ENCODE measurements at regions not wholly inside any gene's neighbourhood (a gene's known extent, or its start where the extent isn't known, plus 50 kb on each side); places are given as distances from the start of the nearest gene placed in this dataset.
"Not testable (repeated sequence)": the region's sequence is repeated elsewhere in the genome, so short reads cannot be mapped to it uniquely, and the experiment has no call there.

- DNase-seq (ENCODE audit: low read depth) = no peak
These were observed 142.6 kb upstream of the NCOR2 start for GRCh38 chr12:124709722-124710687.

GRCh38 chr12:124707316-124707715, 139.9 kb upstream of the NCOR2 start:
- DNase-seq (ENCODE audit: low read depth) = no peak
- no peak overlapping the region for H3K4me3 ChIP-seq (ENCODE audit: low read depth, low read length)

More at GRCh38 chr12:124709722-124710687, 142.6 kb upstream of the NCOR2 start:
- no peak overlapping the region for H3K4me3 ChIP-seq (ENCODE audit: low read depth, low read length)

GRCh38 chr12:124706363-124706762, 139.0 kb upstream of the NCOR2 start:
- no peak for DNase-seq (ENCODE audit: low read depth)
- no peak overlapping the region for H3K4me3 ChIP-seq (ENCODE audit: low read depth, low read length)

- DNase-seq (ENCODE audit: low read depth) = no peak
- H3K4me3 ChIP-seq (ENCODE audit: low read depth, low read length) = no peak overlapping the region
These were observed 138.2 kb upstream of the NCOR2 start for GRCh38 chr12:124705545-124706138.

GRCh38 chr12:124704619-124705018, 137.2 kb upstream of the NCOR2 start:
- DNase-seq (ENCODE audit: low read depth) = no peak
- H3K4me3 ChIP-seq (ENCODE audit: low read depth, low read length) = no peak overlapping the region

GRCh38 chr12:124703856-124704255, 136.4 kb upstream of the NCOR2 start:
- no peak for DNase-seq (ENCODE audit: low read depth)
- H3K4me3 ChIP-seq (ENCODE audit: low read depth, low read length) = no peak overlapping the region

- no peak overlapping the region for H3K4me3 ChIP-seq (ENCODE audit: low read depth, low read length)
- no peak for DNase-seq (ENCODE audit: low read depth)
These were observed 135.3 kb upstream of the NCOR2 start for GRCh38 chr12:124702736-124703135.

- no peak overlapping the region for H3K4me3 ChIP-seq (ENCODE audit: low read depth, low read length)
- DNase-seq (ENCODE audit: low read depth) = no peak
These were observed 133.6 kb upstream of the NCOR2 start for GRCh38 chr12:124700810-124701592.

- no peak for DNase-seq (ENCODE audit: low read depth)
- no peak overlapping the region for H3K4me3 ChIP-seq (ENCODE audit: low read depth, low read length)
These were observed 132.5 kb upstream of the NCOR2 start for GRCh38 chr12:124699909-124700308.

GRCh38 chr12:124698998-124699305, 131.5 kb upstream of the NCOR2 start:
- no peak overlapping the region for H3K4me3 ChIP-seq (ENCODE audit: low read depth, low read length)
- DNase-seq (ENCODE audit: low read depth) = no peak

GRCh38 chr12:124698211-124698997, 131.0 kb upstream of the NCOR2 start:
- DNase-seq (ENCODE audit: low read depth) = no peak
- no peak overlapping the region for H3K4me3 ChIP-seq (ENCODE audit: low read depth, low read length)

- H3K4me3 ChIP-seq (ENCODE audit: low read depth, low read length); DNase-seq (ENCODE audit: low read depth): not testable (repeated sequence)
These were observed 130.3 kb upstream of the NCOR2 start for GRCh38 chr12:124697722-124698121.

GRCh38 chr12:124696693-124697476, 129.5 kb upstream of the NCOR2 start:
- DNase-seq (ENCODE audit: low read depth) = no peak
- H3K4me3 ChIP-seq (ENCODE audit: low read depth, low read length) = no peak overlapping the region

- no peak overlapping the region for H3K4me3 ChIP-seq (ENCODE audit: low read depth, low read length)
These were observed 128.4 kb upstream of the NCOR2 start for GRCh38 chr12:124695861-124696260.

GRCh38 chr12:124694846-124695497, 127.6 kb upstream of the NCOR2 start:
- H3K4me3 ChIP-seq (ENCODE audit: low read depth, low read length) = no peak overlapping the region
- no peak for DNase-seq (ENCODE audit: low read depth)

More at GRCh38 chr12:124695861-124696260, 128.4 kb upstream of the NCOR2 start:
- DNase-seq (ENCODE audit: low read depth) = no peak

- no peak for DNase-seq (ENCODE audit: low read depth)
- H3K4me3 ChIP-seq (ENCODE audit: low read depth, low read length) = no peak overlapping the region
These were observed 126.8 kb upstream of the NCOR2 start for GRCh38 chr12:124694250-124694649.

- no peak overlapping the region for H3K4me3 ChIP-seq (ENCODE audit: low read depth, low read length)
- DNase-seq (ENCODE audit: low read depth) = no peak
These were observed 125.8 kb upstream of the NCOR2 start for GRCh38 chr12:124693111-124693723.

- no peak overlapping the region for H3K4me3 ChIP-seq (ENCODE audit: low read depth, low read length)
- DNase-seq (ENCODE audit: low read depth) = no peak
These were observed 125.0 kb upstream of the NCOR2 start for GRCh38 chr12:124692443-124692842.
